ENCODE measurements at regions not wholly inside any gene's neighbourhood (a gene's known extent, or its start where the extent isn't known, plus 50 kb on each side); places are given as distances from the start of the nearest gene placed in this dataset.

DNA sequence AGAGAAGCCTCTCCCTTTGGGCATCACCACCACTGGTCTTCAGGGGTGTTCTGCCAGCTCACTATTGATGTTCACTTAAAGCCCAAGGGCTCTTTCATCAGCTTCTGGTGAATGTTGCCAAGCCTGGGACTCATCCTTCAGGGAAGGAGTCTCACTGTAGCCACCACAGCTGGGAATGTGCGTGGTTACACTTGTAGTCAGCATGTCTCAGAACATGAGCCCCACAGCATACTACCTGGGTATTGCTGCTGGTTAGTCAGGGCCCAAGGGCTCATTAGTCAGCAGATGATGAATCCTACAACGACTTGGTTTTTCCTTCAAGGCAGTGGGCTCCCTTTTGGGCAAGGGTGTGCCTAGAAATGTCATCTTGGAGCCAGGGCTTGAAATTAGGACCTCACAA lies 412.9 kb downstream of the VGLL3 start:
- no peaks in the 10 kb centered on the region for H3K4me1 ChIP-seq (replicated peaks)
- 42% methylated on average over 2 of the region's 2 CpGs for WGBS

GRCh38 chr3:86563400-86563970 lies 427.5 kb downstream of the VGLL3 start:
- Histone ChIP-seq H3K4me3 (no peak overlapping the region), H3K9me3 (no peaks in the 10 kb centered on the region), H3K27me3 (replicated peaks; ENCODE audit: insufficient read depth) (no peaks in the 10 kb centered on the region), H3K36me3 (no peaks in the 10 kb centered on the region), H3K27ac (no peak overlapping the region), H3K4me1 (replicated peaks) (no peaks in the 10 kb centered on the region)
- intact Hi-C loops (cut with DNase I), result no loop called here
- DNase-seq (ENCODE audit: low spot score), result no peak
- WGBS, result 16% methylated on average over 2 of the region's 2 CpGs
- TF ChIP-seq CTCF (IDR thresholded peaks at IDR 0.05) (peak in 3 of 4 experiments; percentile 31 to 50 (median 33)), POLR2AphosphoS5 (IDR thresholded peaks at IDR 0.05) (no peak)

More for the DNA sequence above, 412.9 kb downstream of the VGLL3 start:
- DNase-seq (ENCODE audit: low spot score), result no peak
- H3K4me3 ChIP-seq, result no peak overlapping the region
- intact Hi-C loops (cut with DNase I), result no loop called here
- H3K27me3 ChIP-seq (replicated peaks; ENCODE audit: insufficient read depth), result no peaks in the 10 kb centered on the region
- H3K36me3 ChIP-seq, result no peaks in the 10 kb centered on the region
- no peaks in the 10 kb centered on the region for H3K9me3 ChIP-seq
- TF ChIP-seq CTCF (IDR thresholded peaks at IDR 0.05) (no peak), POLR2AphosphoS5 (IDR thresholded peaks at IDR 0.05) (no peak), POLR2A (IDR thresholded peaks at IDR 0.05) (no peak)
- no peak overlapping the region for H3K27ac ChIP-seq

- no peaks in the 10 kb centered on the region for H3K4me1 ChIP-seq (replicated peaks)
- TF ChIP-seq POLR2A (IDR thresholded peaks at IDR 0.05), result no peak
- no peak for TF ChIP-seq CTCF (IDR thresholded peaks at IDR 0.05)
- no peak for TF ChIP-seq POLR2AphosphoS5 (IDR thresholded peaks at IDR 0.05)
- DNase-seq (ENCODE audit: low spot score), result no peak
- no peaks in the 10 kb centered on the region for H3K27me3 ChIP-seq (replicated peaks; ENCODE audit: insufficient read depth)
- no peaks in the 10 kb centered on the region for H3K36me3 ChIP-seq
- no peak overlapping the region for H3K27ac ChIP-seq
- WGBS, result 24% methylated on average over 1 of the region's 1 CpG
- intact Hi-C loops (cut with DNase I), result no loop called here
- no peaks in the 10 kb centered on the region for H3K9me3 ChIP-seq
- no peak overlapping the region for H3K4me3 ChIP-seq
These were observed 428.9 kb downstream of the VGLL3 start for GRCh38 chr3:86562090-86562489.

GRCh38 chr3:86561215-86561614 lies 429.7 kb downstream of the VGLL3 start:
- no peaks in the 10 kb centered on the region for H3K9me3 ChIP-seq
- H3K27me3 ChIP-seq (replicated peaks; ENCODE audit: insufficient read depth), result no peaks in the 10 kb centered on the region
- WGBS, result 67% methylated on average over 5 of the region's 5 CpGs
- intact Hi-C loops (cut with DNase I), result no loop called here
- H3K4me1 ChIP-seq (replicated peaks), result no peaks in the 10 kb centered on the region
- no peaks in the 10 kb centered on the region for H3K36me3 ChIP-seq
- TF ChIP-seq POLR2A (IDR thresholded peaks at IDR 0.05) (no peak), CTCF (IDR thresholded peaks at IDR 0.05) (no peak), POLR2AphosphoS5 (IDR thresholded peaks at IDR 0.05) (no peak)
- no peak overlapping the region for H3K4me3 ChIP-seq
- DNase-seq (ENCODE audit: low spot score), result no peak
- no peak overlapping the region for H3K27ac ChIP-seq

- Histone ChIP-seq H3K27ac (no peak overlapping the region), H3K36me3 (no peaks in the 10 kb centered on the region), H3K4me3 (no peak overlapping the region), H3K4me1 (replicated peaks) (no peaks in the 10 kb centered on the region), H3K9me3 (no peaks in the 10 kb centered on the region), H3K27me3 (replicated peaks; ENCODE audit: insufficient read depth) (no peaks in the 10 kb centered on the region)
- 38% methylated on average over 5 of the region's 5 CpGs for WGBS
- TF ChIP-seq POLR2A (IDR thresholded peaks at IDR 0.05), result no peak
- TF ChIP-seq CTCF (IDR thresholded peaks at IDR 0.05), result no peak
- TF ChIP-seq POLR2AphosphoS5 (IDR thresholded peaks at IDR 0.05), result no peak
- intact Hi-C loops (cut with DNase I), result no loop called here
- no peak for DNase-seq (ENCODE audit: low spot score)
These were observed 436.6 kb downstream of the VGLL3 start for GRCh38 chr3:86554383-86554782.
